ENCODE measurements at regions not wholly inside any gene's neighbourhood (a gene's known extent, or its start where the extent isn't known, plus 50 kb on each side); places are given as distances from the start of the nearest gene placed in this dataset.

- DNase-seq (no peak), ATAC-seq (no peak)
- intact Hi-C loops (cut with DNase I), result no loop called here
Measured at GRCh38 chr14:98607341-98607910, 664.6 kb downstream of the BCL11B start.

DNA sequence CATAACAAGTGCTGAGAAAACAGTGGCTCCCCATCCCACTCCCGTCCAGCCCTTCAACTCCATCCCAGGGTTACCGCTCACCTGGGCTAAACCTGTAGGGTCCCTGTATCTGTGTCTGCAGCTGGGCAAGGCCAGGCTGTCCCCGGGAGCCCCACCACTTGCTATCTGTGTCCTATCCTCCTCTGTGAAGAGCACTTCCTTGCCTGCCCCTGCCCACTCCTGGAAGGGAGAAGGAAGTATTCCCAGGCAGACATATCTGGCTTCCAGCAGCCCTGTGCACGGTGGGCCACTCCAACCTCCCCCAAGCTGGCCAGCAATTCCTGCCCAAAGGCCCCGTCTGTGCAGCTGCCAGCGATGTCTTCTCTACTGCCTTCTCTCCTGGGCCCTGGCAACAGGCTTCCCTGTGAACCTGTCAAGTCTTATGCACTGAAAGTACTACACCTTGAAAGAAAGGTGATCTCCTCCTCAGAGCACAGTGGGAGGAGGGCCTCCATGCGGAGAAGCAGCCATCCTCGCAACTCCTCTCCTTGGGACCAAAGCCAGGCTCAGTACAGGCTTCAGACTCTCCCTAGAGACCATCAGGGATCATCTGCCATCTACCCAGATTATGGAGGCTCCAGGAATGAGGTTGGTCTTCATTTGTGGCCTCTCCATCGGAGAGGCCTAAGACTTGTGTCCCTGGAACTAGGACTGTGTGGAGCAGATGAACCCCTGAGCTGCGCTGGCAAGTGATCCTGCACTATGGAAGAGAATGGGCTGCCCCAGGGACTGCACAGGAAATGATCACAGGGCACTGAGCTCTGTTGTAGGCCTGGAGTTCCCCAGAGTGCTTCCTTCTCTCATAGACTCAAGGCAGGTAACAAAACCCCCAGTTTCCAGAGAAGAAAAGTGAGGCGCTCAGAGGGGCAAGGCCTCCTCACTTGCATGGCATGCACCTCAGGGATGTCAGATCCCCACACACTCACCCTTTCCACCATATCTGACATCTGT lies 663.6 kb downstream of the BCL11B start:
- no peak for DNase-seq
- intact Hi-C loops (cut with DNase I), result no loop called here
- ATAC-seq, result no peak

DNA sequence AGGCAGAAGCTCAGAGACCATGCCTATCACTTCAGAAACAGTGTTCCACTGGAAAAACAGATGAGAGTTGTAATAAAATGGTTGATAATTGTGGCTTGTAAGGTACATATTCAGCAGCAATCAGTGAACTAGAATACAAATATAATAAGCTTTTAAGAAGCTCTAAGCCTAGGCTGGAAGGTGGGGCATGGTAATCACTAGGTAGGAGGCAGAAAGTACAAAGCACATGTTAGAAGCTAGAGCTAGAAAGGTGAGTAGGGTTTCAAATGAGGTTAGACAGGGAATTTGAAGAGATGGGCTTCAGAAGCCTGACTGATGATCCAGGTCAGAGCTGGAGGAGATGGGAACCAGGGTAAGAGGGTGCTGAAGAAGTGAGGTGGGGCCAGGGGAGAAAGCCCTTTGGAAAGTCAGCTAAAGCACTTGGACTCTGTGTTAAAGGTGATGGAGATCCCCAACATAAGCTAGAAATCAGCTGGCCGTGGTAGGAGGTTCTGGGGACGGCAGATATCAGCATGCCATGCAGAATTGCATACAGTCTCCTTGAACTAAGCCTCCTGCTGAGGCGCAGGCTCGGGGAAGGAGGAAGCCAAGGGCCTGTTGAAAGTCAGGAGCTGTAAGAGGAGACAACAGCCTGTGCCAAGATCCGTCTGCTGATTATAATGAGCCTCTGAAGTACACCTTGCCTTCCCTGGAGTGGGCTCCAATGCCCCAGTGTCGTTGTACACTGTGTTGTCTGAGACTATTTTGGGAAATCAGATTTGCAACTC lies 659.4 kb downstream of the BCL11B start:
- ATAC-seq (no peak), DNase-seq (no peak)
- intact Hi-C loops (cut with DNase I), result no loop called here

GRCh38 chr14:98614741-98615140 lies 657.3 kb downstream of the BCL11B start:
- ATAC-seq (no peak), DNase-seq (no peak)
- intact Hi-C loops (cut with DNase I), result no loop called here

- DNase-seq (no peak), ATAC-seq (no peak)
- intact Hi-C loops (cut with DNase I), result no loop called here
Measured at GRCh38 chr14:98622208-98623051, 649.6 kb downstream of the BCL11B start.

GRCh38 chr14:98623788-98624415 lies 648.1 kb downstream of the BCL11B start:
- ATAC-seq (no peak), DNase-seq (no peak)
- intact Hi-C loops (cut with DNase I), result no loop called here

DNA sequence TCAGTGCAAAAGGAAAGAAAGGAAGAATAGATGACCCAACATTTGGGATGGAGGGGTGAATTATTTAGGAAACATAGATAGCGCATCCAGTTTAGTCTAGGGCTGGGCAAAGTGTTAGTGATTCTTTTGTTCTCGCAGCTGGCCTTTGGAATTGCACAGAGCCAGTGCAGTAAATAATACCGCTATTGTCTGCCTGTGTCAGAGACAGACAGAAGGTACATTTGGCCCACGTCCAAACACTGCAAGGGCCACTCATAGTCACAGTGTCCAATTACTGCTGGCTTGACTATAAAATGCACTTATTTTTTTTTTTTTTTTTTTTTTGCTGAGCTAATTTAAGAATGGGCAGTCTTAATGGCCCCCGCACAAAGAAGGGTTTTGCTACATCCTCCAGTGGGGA lies 638.6 kb downstream of the BCL11B start:
- intact Hi-C loops (cut with DNase I), result no loop called here
- no peak for ATAC-seq

GRCh38 chr14:98634043-98634820 lies 637.8 kb downstream of the BCL11B start:
- DNase-seq (no peak), ATAC-seq (no peak)
- intact Hi-C loops (cut with DNase I), result no loop called here

More for the DNA sequence above, 638.6 kb downstream of the BCL11B start:
- DNase-seq, result no peak

- no peak for ATAC-seq
- no peak for DNase-seq
- intact Hi-C loops (cut with DNase I), result no loop called here
Measured at GRCh38 chr14:98638366-98638765, 633.6 kb downstream of the BCL11B start.

DNA sequence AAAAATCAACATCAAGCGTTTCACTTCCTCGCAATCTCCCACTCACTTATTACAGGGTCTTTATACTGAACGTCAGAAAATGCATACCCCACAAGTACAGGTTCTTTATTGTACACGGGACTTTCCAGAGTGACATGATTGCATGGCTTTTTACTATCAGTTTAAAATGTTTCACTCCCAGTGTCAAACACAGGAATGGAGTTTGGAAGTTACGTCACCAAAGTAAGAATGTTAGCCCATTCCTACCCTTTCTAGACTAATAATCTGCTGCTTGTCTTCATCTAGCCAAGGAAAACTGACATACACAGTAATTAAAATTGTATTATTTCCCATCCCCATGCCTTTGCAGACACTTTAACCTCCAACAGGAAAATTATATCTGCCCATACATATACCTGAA lies 624.2 kb downstream of the BCL11B start:
- no peak for DNase-seq
- intact Hi-C loops (cut with DNase I), result no loop called here
- no peak for ATAC-seq

DNA sequence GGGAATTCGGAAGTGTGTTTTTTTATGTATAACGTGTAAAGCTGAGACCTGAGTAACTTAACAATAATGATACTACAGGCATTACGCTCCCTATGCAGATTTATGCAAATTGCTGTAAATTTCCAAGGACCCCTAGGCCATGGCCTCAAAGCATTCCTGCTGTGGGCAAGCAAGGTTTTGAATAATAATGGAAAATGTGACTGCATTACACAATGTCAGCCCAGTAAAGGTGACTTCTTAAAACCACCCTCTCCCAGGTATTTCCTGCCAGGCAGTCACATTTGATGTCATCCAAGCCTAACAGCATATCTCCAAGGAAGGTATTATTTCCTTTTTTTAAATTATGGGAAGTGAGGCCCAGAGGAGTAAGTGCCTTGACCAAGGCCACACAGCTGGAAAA lies 621.0 kb downstream of the BCL11B start:
- no peak for ATAC-seq
- no peak for DNase-seq
- intact Hi-C loops (cut with DNase I), result no loop called here

DNA sequence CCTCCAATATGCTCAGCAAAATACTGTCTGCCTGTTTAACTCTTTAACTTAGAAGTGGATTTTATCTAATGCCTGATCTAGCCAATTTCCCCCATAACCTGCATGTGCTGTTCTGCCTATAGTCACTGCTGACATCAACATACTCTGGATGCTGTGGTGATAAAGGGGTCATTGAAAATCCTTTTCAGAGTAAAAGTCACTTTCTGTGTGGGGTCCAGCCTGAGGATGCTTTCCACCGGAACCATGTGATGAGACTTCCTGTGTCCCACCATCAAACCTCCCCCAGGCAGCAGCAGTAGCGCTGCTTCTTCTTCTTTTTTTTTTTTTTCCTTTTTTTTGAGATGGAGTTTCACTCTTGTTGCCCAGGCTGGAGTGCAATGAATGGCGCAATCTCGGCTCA lies 607.0 kb downstream of the BCL11B start:
- intact Hi-C loops (cut with DNase I), result no loop called here
- DNase-seq (no peak), ATAC-seq (no peak)

GRCh38 chr14:98666545-98666944 lies 605.5 kb downstream of the BCL11B start:
- DNase-seq, result no peak
- intact Hi-C loops (cut with DNase I), result no loop called here
- no peak for ATAC-seq

- intact Hi-C loops (cut with DNase I), result no loop called here
Measured at GRCh38 chr14:98682033-98682432, 590.0 kb downstream of the BCL11B start.

GRCh38 chr14:98682726-98683125 lies 589.3 kb downstream of the BCL11B start:
- ATAC-seq (no peak), DNase-seq (no peak)
- intact Hi-C loops (cut with DNase I), result no loop called here

More at GRCh38 chr14:98682033-98682432, 590.0 kb downstream of the BCL11B start:
- ATAC-seq (no peak), DNase-seq (no peak)

DNA sequence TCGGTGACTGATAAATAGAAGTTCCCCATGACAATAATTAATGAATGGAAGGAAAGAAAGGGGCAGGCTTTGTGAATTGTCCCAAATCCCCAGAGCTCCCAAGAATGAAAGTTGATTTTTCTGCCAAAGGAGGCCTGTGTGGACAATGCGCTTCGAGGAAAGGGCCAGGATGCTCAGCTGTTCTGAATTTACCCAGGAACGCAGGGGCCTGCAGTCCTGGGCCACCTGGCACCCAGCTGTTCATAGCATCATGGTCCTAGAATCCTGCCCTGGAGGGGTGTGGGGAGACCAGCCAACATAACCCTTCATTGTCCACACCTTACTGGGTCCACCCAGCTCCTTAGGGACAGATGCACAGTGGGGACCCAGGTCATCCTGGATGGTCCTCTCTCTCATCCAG lies 587.5 kb downstream of the BCL11B start:
- intact Hi-C loops (cut with DNase I), result no loop called here
- no peak for ATAC-seq
- no peak for DNase-seq

- intact Hi-C loops (cut with DNase I), result no loop called here
- ATAC-seq (no peak), DNase-seq (no peak)
Measured at GRCh38 chr14:98685725-98686124, 586.3 kb downstream of the BCL11B start.

DNA sequence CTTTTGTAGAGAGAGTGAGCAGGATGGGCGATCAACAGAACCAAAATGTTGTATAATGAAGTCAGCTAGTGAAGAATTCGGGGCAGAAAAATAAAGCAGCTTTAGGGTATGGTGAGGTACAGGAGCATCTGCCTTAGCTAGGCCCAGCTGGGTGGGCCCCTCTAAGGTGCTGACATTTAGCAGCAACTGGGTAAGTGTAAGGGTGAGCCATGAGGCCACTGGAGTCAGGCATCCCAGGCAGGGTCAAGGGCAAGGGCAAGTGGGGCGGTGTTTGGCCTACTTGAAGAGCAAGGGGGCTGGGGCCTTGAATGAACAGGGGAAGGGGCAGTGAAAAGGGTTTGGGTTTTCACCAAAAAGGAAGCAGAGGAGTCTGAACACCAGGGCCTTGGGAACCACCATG lies 583.6 kb downstream of the BCL11B start:
- ATAC-seq, result no peak
- DNase-seq, result no peak
- intact Hi-C loops (cut with DNase I), result no loop called here

Data from left cardiac atrium (tissue), 4 donors.